ENCODE measurements at regions not wholly inside any gene's neighbourhood (a gene's known extent, or its start where the extent isn't known, plus 50 kb on each side); places are given as distances from the start of the nearest gene placed in this dataset.

DNA sequence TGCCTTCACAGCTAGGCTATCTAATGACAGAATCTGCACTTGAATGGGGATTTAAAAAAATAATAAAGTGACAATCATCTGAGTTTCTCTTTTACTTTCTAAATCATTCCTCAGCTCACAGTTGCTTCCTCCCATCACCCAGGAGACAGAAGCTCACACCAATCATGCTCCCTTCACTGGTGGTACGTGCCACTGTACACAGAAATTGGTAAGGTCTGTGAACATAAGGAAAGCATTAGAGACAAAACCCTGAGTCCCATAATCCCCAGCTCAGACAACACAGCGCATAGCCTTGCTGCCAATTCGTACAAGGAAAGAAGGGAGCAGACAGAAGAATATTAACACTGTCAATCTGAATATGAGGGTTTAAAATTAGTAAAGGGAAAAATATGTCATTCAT, 133.1 kb downstream of the IDS start:
- no peak overlapping the region for H3K4me3 ChIP-seq (ENCODE audit: low read depth, low read length)
- CTCF ChIA-PET: no interaction called here
- POLR2A ChIA-PET: no interaction called here
- H3K27ac ChIP-seq (ENCODE audit: low read depth, low read length): no peak overlapping the region
- H3K27me3 ChIP-seq (ENCODE audit: control insufficient read depth, insufficient read depth, low read length): no peaks in the 10 kb centered on the region
- no peak for DNase-seq (ENCODE audit: low read depth, low spot score)
- TF ChIP-seq, protein P1, sequence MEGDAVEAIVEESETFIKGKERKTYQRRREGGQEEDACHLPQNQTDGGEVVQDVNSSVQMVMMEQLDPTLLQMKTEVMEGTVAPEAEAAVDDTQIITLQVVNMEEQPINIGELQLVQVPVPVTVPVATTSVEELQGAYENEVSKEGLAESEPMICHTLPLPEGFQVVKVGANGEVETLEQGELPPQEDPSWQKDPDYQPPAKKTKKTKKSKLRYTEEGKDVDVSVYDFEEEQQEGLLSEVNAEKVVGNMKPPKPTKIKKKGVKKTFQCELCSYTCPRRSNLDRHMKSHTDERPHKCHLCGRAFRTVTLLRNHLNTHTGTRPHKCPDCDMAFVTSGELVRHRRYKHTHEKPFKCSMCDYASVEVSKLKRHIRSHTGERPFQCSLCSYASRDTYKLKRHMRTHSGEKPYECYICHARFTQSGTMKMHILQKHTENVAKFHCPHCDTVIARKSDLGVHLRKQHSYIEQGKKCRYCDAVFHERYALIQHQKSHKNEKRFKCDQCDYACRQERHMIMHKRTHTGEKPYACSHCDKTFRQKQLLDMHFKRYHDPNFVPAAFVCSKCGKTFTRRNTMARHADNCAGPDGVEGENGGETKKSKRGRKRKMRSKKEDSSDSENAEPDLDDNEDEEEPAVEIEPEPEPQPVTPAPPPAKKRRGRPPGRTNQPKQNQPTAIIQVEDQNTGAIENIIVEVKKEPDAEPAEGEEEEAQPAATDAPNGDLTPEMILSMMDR (IDR thresholded peaks at IDR 0.05; ENCODE audit: low read depth, low read length): no peak
- H3K9me3 ChIP-seq (ENCODE audit: control insufficient read depth, insufficient read depth, low read length): no peaks in the 10 kb centered on the region

GRCh38 chrX:149370097-149370496, 135.0 kb downstream of the IDS start:
- TF ChIP-seq, protein P1 (IDR thresholded peaks at IDR 0.05; ENCODE audit: low read depth, low read length): no peak
- DNase-seq (ENCODE audit: low read depth, low spot score): no peak
- Histone ChIP-seq H3K27me3 (ENCODE audit: control insufficient read depth, insufficient read depth, low read length) (no peaks in the 10 kb centered on the region), H3K4me3 (ENCODE audit: low read depth, low read length) (no peak overlapping the region), H3K27ac (ENCODE audit: low read depth, low read length) (no peak overlapping the region), H3K9me3 (ENCODE audit: control insufficient read depth, insufficient read depth, low read length) (no peaks in the 10 kb centered on the region)
- ChIA-PET CTCF (no interaction called here), POLR2A (no interaction called here)

- ChIA-PET POLR2A (no interaction called here), CTCF (no interaction called here)
- no peaks in the 10 kb centered on the region for H3K9me3 ChIP-seq (ENCODE audit: control insufficient read depth, insufficient read depth, low read length)
- no peak overlapping the region for H3K4me3 ChIP-seq (ENCODE audit: low read depth, low read length)
- DNase-seq (ENCODE audit: low read depth, low spot score): no peak
- H3K27me3 ChIP-seq (ENCODE audit: control insufficient read depth, insufficient read depth, low read length): no peaks in the 10 kb centered on the region
- no peak overlapping the region for H3K27ac ChIP-seq (ENCODE audit: low read depth, low read length)
- TF ChIP-seq, protein P1 (IDR thresholded peaks at IDR 0.05; ENCODE audit: low read depth, low read length): no peak
Measured at GRCh38 chrX:149365552-149365951, 139.6 kb downstream of the IDS start.

GRCh38 chrX:149365061-149365460, 140.0 kb downstream of the IDS start:
- Histone ChIP-seq H3K9me3 (ENCODE audit: control insufficient read depth, insufficient read depth, low read length) (no peaks in the 10 kb centered on the region), H3K27me3 (ENCODE audit: control insufficient read depth, insufficient read depth, low read length) (no peaks in the 10 kb centered on the region), H3K4me3 (ENCODE audit: low read depth, low read length) (no peak overlapping the region), H3K27ac (ENCODE audit: low read depth, low read length) (no peak overlapping the region)
- POLR2A ChIA-PET: no interaction called here
- TF ChIP-seq, protein P1 (IDR thresholded peaks at IDR 0.05; ENCODE audit: low read depth, low read length): no peak
- no peak for DNase-seq (ENCODE audit: low read depth, low spot score)
- CTCF ChIA-PET: no interaction called here

- CTCF ChIA-PET: no interaction called here
- TF ChIP-seq, protein P1 (IDR thresholded peaks at IDR 0.05; ENCODE audit: low read depth, low read length): no peak
- Histone ChIP-seq H3K9me3 (ENCODE audit: control insufficient read depth, insufficient read depth, low read length) (no peaks in the 10 kb centered on the region), H3K4me3 (ENCODE audit: low read depth, low read length) (no peak overlapping the region), H3K27ac (ENCODE audit: low read depth, low read length) (no peak overlapping the region), H3K27me3 (ENCODE audit: control insufficient read depth, insufficient read depth, low read length) (no peaks in the 10 kb centered on the region)
- DNase-seq (ENCODE audit: low read depth, low spot score): no peak
- POLR2A ChIA-PET: no interaction called here
Measured at GRCh38 chrX:149363965-149364364, 141.1 kb downstream of the IDS start.

Measured in AG04450 (cell line).